ENCODE measurements at regions not wholly inside any gene's neighbourhood (a gene's known extent, or its start where the extent isn't known, plus 50 kb on each side); places are given as distances from the start of the nearest gene placed in this dataset.
"Not testable (repeated sequence)": the region's sequence is repeated elsewhere in the genome, so short reads cannot be mapped to it uniquely, and the experiment has no call there.

DNA sequence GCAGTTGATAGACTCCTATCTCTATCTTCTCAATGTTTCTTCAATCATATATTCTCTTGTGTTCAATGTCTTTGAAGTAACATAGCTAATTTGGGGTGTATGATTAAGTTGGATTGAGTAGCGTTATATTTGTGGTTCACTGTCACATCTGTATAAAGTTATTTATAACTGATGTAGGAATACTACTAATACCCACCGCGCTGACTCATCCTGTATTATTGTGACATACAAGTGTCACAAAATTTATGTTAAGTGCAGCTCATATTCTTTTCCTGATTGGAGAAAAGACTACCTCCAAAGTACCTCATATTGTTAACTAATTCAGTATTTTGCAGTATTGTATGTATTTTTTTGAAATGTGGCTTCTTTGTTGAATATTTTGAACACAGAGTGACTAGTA is 940.8 kb downstream of the SLC6A15 start:
- ChIA-PET CTCF (no interaction called here), POLR2A (no interaction called here)
- H3K27ac Mint-ChIP-seq, result no peak overlapping the region
- H3K4me3 Mint-ChIP-seq, result no peak overlapping the region
- DNase-seq, result no peak
- H3K4me1 Mint-ChIP-seq (ENCODE audit: low read depth), result no peaks in the 10 kb centered on the region
- H3K27me3 Mint-ChIP-seq, result no peaks in the 10 kb centered on the region
- no peaks in the 10 kb centered on the region for H3K9me3 Mint-ChIP-seq
- H3K36me3 Mint-ChIP-seq, result no peaks in the 10 kb centered on the region
- intact Hi-C loops (cut with micrococcal nuclease), result no loop called here

GRCh38 chr12:83960767-83961166 is 951.8 kb downstream of the SLC6A15 start:
- ChIA-PET CTCF (no interaction called here), POLR2A (no interaction called here)
- H3K9me3 Mint-ChIP-seq, result peaks cover 3% of the 10 kb centered on the region
- no peak for DNase-seq
- H3K4me3 Mint-ChIP-seq, result no peak overlapping the region
- intact Hi-C loops (cut with micrococcal nuclease), result no loop called here
- H3K36me3 Mint-ChIP-seq, result no peaks in the 10 kb centered on the region
- no peaks in the 10 kb centered on the region for H3K27me3 Mint-ChIP-seq
- no peak overlapping the region for H3K27ac Mint-ChIP-seq
- no peaks in the 10 kb centered on the region for H3K4me1 Mint-ChIP-seq (ENCODE audit: low read depth)

- Mint-ChIP-seq H3K4me1 (ENCODE audit: low read depth) (no peaks in the 10 kb centered on the region), H3K9me3 (no peaks in the 10 kb centered on the region), H3K27ac (no peak overlapping the region), H3K27me3 (no peaks in the 10 kb centered on the region), H3K36me3 (no peaks in the 10 kb centered on the region), H3K4me3 (no peak overlapping the region)
- ChIA-PET CTCF (no interaction called here), POLR2A (no interaction called here)
- no peak for DNase-seq
- intact Hi-C loops (cut with micrococcal nuclease), result loop anchor here (10.0 kb wide), 1 partner anchor 1274 kb away; the partner anchor contains the start of gene TMTC2
Measured at GRCh38 chr12:83958997-83959396, 953.6 kb downstream of the SLC6A15 start.

DNA sequence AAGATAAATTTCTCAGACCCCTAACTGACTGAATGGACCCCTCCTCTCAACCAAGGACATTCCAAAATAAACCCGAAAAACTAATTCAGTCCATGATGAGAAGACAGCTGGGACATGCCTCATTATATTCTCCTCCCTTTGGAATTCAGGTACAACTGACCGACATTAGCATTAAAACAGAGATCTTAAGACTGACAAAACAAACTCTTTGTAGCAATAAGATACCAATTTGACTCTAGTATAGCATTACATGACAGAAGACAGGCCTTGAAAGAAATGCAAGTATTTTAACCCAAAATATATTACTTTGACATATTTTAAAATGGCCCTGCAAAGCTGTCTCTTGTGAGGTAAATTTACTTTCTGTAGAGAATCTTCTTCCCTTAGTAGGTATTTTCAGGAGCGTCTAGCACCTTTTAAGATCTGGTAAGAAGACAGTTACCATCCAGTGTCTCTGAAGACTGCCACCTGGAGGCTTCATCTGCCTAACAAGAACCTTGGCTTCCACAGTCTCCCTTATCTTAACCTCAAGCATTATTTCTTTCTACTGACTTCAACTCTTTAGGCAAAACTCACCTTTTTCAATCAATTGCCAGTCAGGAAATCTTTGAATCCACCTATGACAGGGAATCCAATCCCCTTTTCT is 957.5 kb downstream of the SLC6A15 start:
- Mint-ChIP-seq H3K27me3 (no peaks in the 10 kb centered on the region), H3K9me3 (no peaks in the 10 kb centered on the region), H3K36me3 (no peaks in the 10 kb centered on the region), H3K4me3 (no peak overlapping the region), H3K4me1 (ENCODE audit: low read depth) (no peaks in the 10 kb centered on the region), H3K27ac (no peak overlapping the region)
- ChIA-PET POLR2A (no interaction called here), CTCF (no interaction called here)
- no peak for DNase-seq
- intact Hi-C loops (cut with micrococcal nuclease), result loop anchor here (10.0 kb wide), 1 partner anchor 1270 kb away; the partner anchor contains the start of gene TMTC2

GRCh38 chr12:83954071-83954789 is 958.4 kb downstream of the SLC6A15 start:
- POLR2A ChIA-PET, result no interaction called here
- H3K27me3 Mint-ChIP-seq, result no peaks in the 10 kb centered on the region
- no peak overlapping the region for H3K4me3 Mint-ChIP-seq
- no peak for DNase-seq
- no peaks in the 10 kb centered on the region for H3K36me3 Mint-ChIP-seq
- intact Hi-C loops (cut with micrococcal nuclease), result loop anchor here (10.0 kb wide), 1 partner anchor 1269 kb away; the partner anchor contains the start of gene TMTC2
- H3K9me3 Mint-ChIP-seq, result no peaks in the 10 kb centered on the region
- H3K4me1 Mint-ChIP-seq (ENCODE audit: low read depth), result no peaks in the 10 kb centered on the region
- H3K27ac Mint-ChIP-seq, result no peak overlapping the region
- CTCF ChIA-PET, result no interaction called here

GRCh38 chr12:83945871-83946270 is 966.7 kb downstream of the SLC6A15 start:
- H3K4me1 Mint-ChIP-seq (ENCODE audit: low read depth), result no peaks in the 10 kb centered on the region
- H3K27ac Mint-ChIP-seq, result no peak overlapping the region
- H3K27me3 Mint-ChIP-seq, result no peaks in the 10 kb centered on the region
- ChIA-PET CTCF (no interaction called here), POLR2A (no interaction called here)
- DNase-seq, result no peak
- H3K36me3 Mint-ChIP-seq, result no peaks in the 10 kb centered on the region
- H3K4me3 Mint-ChIP-seq, result no peak overlapping the region
- intact Hi-C loops (cut with micrococcal nuclease), result no loop called here
- H3K9me3 Mint-ChIP-seq, result no peaks in the 10 kb centered on the region

DNA sequence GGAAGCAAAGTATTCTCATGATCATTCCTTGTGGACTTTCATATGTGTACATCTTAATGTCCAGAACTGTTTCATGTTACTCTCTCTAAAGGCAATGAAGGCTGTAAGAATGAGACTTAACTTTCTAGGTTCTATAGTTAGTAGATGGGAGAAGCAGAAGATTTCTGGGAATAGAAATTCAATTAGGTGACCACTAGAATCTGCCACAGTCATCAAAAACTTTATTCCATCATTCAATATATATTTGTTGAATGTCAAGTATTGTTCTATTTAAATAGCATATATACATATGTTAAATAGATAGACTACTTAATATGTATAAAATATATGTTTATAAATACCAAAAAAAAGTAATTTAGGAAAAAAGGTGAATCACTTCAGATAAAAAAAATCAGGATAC is 972.9 kb downstream of the SLC6A15 start:
- Mint-ChIP-seq H3K36me3 (no peaks in the 10 kb centered on the region), H3K4me3 (no peak overlapping the region), H3K9me3 (no peaks in the 10 kb centered on the region), H3K4me1 (ENCODE audit: low read depth) (no peaks in the 10 kb centered on the region), H3K27ac (no peak overlapping the region), H3K27me3 (no peaks in the 10 kb centered on the region)
- POLR2A ChIA-PET, result no interaction called here
- no peak for DNase-seq
- intact Hi-C loops (cut with micrococcal nuclease), result no loop called here
- CTCF ChIA-PET, result no interaction called here

DNA sequence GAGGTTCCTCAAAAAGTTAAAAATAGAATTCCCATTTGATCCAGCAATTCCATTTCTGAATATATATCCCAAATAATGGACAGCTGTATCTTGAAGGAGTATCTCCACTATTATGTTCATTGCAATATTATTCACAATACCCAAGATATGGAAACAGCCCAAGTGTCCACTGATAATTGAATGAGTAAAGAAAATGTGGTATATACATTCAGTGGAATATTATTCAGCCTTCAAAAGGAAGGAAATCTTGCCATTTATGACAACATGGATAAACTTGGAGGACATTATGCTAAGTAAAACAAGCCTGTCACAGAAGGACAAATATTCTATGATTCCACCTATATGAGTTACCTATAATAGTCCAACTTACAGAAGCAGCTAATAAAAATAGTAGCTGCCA is 979.0 kb downstream of the SLC6A15 start:
- CTCF ChIA-PET, result no interaction called here
- Mint-ChIP-seq H3K27ac (no peak overlapping the region), H3K36me3 (no peaks in the 10 kb centered on the region), H3K9me3 (peaks cover 6% of the 10 kb centered on the region), H3K27me3 (no peaks in the 10 kb centered on the region), H3K4me1 (ENCODE audit: low read depth) (no peaks in the 10 kb centered on the region), H3K4me3 (no peak overlapping the region)
- no peak for DNase-seq
- POLR2A ChIA-PET, result no interaction called here
- intact Hi-C loops (cut with micrococcal nuclease), result no loop called here

DNA sequence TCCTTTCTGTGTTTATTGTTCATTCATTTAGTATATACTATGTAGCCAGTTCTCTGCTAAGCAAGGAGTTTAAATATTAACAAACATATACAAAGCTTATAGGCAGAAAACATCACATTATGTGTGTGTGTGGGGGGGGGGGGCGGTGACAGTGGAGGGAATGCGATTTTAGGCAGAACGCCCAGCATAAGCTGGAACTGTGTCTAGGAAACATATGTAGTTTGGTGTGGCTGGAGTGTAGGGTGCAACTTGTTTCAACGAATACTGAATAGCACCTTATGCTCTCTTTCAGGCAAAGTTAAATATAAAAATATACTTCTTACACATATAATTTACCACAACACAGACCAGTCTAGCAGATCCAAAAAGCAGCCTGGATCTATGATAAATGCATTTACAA is 980.6 kb downstream of the SLC6A15 start:
- intact Hi-C loops (cut with micrococcal nuclease), result no loop called here
- Mint-ChIP-seq H3K4me1 (ENCODE audit: low read depth) (no peaks in the 10 kb centered on the region), H3K27ac (no peak overlapping the region), H3K4me3 (no peak overlapping the region), H3K9me3 (peaks cover 6% of the 10 kb centered on the region), H3K36me3 (no peaks in the 10 kb centered on the region), H3K27me3 (no peaks in the 10 kb centered on the region)
- CTCF ChIA-PET, result no interaction called here
- POLR2A ChIA-PET, result no interaction called here
- no peak for DNase-seq

DNA sequence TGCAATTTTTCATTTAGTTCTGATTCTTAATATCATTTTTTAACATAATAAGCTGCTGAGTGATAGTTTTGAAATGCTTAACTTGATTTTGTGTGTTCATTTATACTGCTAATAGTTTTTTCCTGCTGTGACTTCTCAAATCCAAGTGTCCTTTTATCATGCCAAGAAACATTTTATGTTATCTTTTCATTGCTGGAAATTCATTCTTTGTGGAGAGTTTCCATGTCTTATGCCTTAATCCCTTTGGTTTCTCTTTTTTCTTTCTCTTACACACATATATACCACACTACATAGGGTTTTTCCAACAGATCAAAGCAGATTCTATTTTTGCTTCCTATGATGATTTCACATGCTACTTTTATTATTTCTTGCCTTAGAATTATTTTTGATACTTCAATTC is 981.1 kb downstream of the SLC6A15 start:
- POLR2A ChIA-PET, result no interaction called here
- Mint-ChIP-seq H3K4me1 (ENCODE audit: low read depth) (no peaks in the 10 kb centered on the region), H3K9me3 (peaks cover 6% of the 10 kb centered on the region), H3K36me3 (no peaks in the 10 kb centered on the region), H3K4me3 (no peak overlapping the region), H3K27me3 (no peaks in the 10 kb centered on the region), H3K27ac (no peak overlapping the region)
- intact Hi-C loops (cut with micrococcal nuclease), result no loop called here
- DNase-seq, result no peak
- CTCF ChIA-PET, result no interaction called here

GRCh38 chr12:83929792-83930191 is 982.8 kb downstream of the SLC6A15 start:
- H3K9me3 Mint-ChIP-seq; intact Hi-C loops (cut with micrococcal nuclease); H3K27me3 Mint-ChIP-seq; H3K36me3 Mint-ChIP-seq; H3K4me3 Mint-ChIP-seq; H3K27ac Mint-ChIP-seq; DNase-seq; H3K4me1 Mint-ChIP-seq (ENCODE audit: low read depth); CTCF ChIA-PET; POLR2A ChIA-PET: not testable (repeated sequence)

DNA sequence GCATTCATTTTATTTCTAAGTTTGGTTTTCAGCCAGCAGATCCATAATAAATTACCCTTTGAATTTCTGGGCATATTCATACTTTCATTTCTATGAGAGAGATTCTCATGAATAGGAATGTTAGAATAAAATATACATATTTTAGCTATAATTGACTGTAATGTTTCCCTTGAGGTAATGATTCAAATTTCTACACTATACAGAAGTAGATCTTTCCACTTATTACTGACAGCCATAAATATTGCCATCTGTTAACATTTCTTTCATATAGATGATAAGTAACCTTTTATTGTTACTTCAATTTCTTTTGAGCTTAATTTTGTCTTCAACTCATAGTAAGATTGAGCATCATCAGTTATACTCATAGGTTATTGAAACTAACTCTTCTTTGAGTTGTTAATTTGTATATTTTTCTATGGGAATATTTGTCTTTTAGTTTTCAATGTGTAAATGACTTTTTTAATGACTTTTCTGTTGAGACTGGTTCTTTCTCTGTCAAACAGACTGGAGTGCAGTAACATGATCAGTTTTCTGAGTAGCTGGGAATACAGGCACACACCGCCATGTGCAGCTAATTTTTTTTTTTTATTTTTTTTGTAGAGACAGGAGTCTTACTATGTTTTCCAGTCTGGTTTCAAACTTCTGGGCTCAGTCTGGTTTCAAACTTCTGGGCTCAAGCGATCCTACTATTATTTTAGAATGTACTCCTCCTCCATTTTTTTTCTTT is 991.6 kb downstream of the SLC6A15 start:
- intact Hi-C loops (cut with micrococcal nuclease), result no loop called here
- Mint-ChIP-seq H3K9me3 (no peaks in the 10 kb centered on the region), H3K4me1 (ENCODE audit: low read depth) (no peaks in the 10 kb centered on the region), H3K36me3 (no peaks in the 10 kb centered on the region), H3K27ac (no peak overlapping the region), H3K27me3 (no peaks in the 10 kb centered on the region), H3K4me3 (no peak overlapping the region)
- CTCF ChIA-PET, result no interaction called here
- DNase-seq, result no peak
- POLR2A ChIA-PET, result no interaction called here

DNA sequence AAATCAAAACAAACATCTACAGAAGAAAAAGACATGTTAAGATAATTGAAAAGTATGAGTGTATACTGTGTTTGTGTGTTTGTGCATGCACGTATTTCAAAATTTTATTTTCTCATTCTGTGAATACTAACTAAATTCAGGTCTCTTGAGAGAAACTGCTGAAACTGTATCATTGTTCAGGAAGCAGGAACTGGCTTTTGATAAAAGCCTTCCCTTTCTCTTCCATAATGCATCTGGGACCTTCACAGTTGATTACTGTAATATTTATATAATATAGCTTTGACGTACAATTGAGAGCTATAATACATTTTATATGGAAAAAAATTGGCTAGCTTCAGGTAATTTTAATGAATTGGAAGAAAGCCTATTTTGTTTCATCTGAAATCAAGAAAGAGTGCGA is 993.5 kb downstream of the SLC6A15 start:
- DNase-seq, result no peak
- Mint-ChIP-seq H3K4me1 (ENCODE audit: low read depth) (no peaks in the 10 kb centered on the region), H3K36me3 (no peaks in the 10 kb centered on the region), H3K4me3 (no peak overlapping the region), H3K27me3 (no peaks in the 10 kb centered on the region), H3K27ac (no peak overlapping the region), H3K9me3 (no peaks in the 10 kb centered on the region)
- ChIA-PET CTCF (no interaction called here), POLR2A (no interaction called here)
- intact Hi-C loops (cut with micrococcal nuclease), result no loop called here
